Ascending aorta (tissue), 2 donors: ENCODE measurements at regions not wholly inside any gene's neighbourhood (a gene's known extent, or its start where the extent isn't known, plus 50 kb on each side); places are given as distances from the start of the nearest gene placed in this dataset.
A peak's percentile ranks its signal among the peaks of the same experiment; 100 is the strongest.

Experiments used
- DNase-seq, 2 donors: peaks; one replicate each; pipeline ENCODE4 v3.0.0-alpha.2; 2019; ENCODE audit warnings: low spot score in 2 of 2
- H3K27ac ChIP-seq, 2 donors: fragments of 200-600 bp; sonication (generic); one replicate each; pipeline ENCODE4 v1.5.1; 2016 to 2017; ENCODE audit warnings: mild to moderate bottlenecking in 1 of 2
- H3K27me3 ChIP-seq: fragments of 200-600 bp; sonication (generic); one replicate; pipeline ENCODE4 v1.5.1; 2017
- H3K36me3 ChIP-seq, 2 donors: fragments of 200-600 bp; sonication (generic); one replicate each; pipeline ENCODE4 v1.5.1; 2016
- H3K4me1 ChIP-seq, 2 donors: fragments of 200-600 bp; sonication (generic); one replicate each; pipeline ENCODE4 v1.5.1; 2016 to 2017; ENCODE audit warnings: mild to moderate bottlenecking in 1 of 2
- H3K4me3 ChIP-seq, 2 donors: fragments of 200-600 bp; sonication (generic); one replicate each; pipeline ENCODE4 v1.5.1; 2016 to 2017; ENCODE audit warnings: mild to moderate bottlenecking in 1 of 2
- H3K9me3 ChIP-seq, 2 donors: fragments of 200-600 bp; sonication (generic); one replicate each; pipeline ENCODE4 v1.5.1; 2016
- CTCF ChIP-seq, 3 experiments: fragments of 200-600 bp in 2 of 3; fragments of 450-650 bp in 1 of 3; sonication (generic) in 2 of 3; IDR thresholded peaks; one replicate each; pipeline ENCODE4 v1.5.1; 2016 to 2019; ENCODE audit warnings: antibody characterized with exemption in 3 of 3, mild to moderate bottlenecking in 1 of 3, moderate library complexity in 1 of 3
- intact Hi-C: fragments of 100-400 bp; cut with DNase I; formaldehyde crosslinking; loops from one replicate; pipeline ENCODE4 v1.15.1; 2023

GRCh38 chr16:73879621-73880020, 417.0 kb upstream of the PSMD7 start:
- Histone ChIP-seq H3K27me3 (no peaks in the 10 kb centered on the region), H3K9me3 (no peaks in the 10 kb centered on the region), H3K36me3 (no peaks in the 10 kb centered on the region), H3K4me1 (no peaks in the 10 kb centered on the region), H3K4me3 (no peak overlapping the region), H3K27ac (no peak overlapping the region)
- no peak for TF ChIP-seq CTCF (IDR thresholded peaks at IDR 0.05)
- DNase-seq, result no peak
- intact Hi-C loops, result loop anchor here (5.0 kb wide), 1 partner anchor 1377 kb away; no protein-coding TSS in a partner anchor

GRCh38 chr16:73878611-73879010, 418.0 kb upstream of the PSMD7 start:
- Histone ChIP-seq H3K9me3 (no peaks in the 10 kb centered on the region), H3K27ac (no peak overlapping the region), H3K4me1 (no peaks in the 10 kb centered on the region), H3K27me3 (no peaks in the 10 kb centered on the region), H3K36me3 (no peaks in the 10 kb centered on the region), H3K4me3 (no peak overlapping the region)
- no peak for DNase-seq
- TF ChIP-seq CTCF (IDR thresholded peaks at IDR 0.05), result peak; percentile 56 to 74 (median 69)
- intact Hi-C loops, result loop anchor here (1.0 to 5.0 kb wide), 2 partner anchors 313 to 1376 kb away; no protein-coding TSS in a partner anchor

- H3K36me3 ChIP-seq, result no peaks in the 10 kb centered on the region
- H3K27me3 ChIP-seq, result no peaks in the 10 kb centered on the region
- no peak for DNase-seq
- no peak for TF ChIP-seq CTCF (IDR thresholded peaks at IDR 0.05)
- no peaks in the 10 kb centered on the region for H3K9me3 ChIP-seq
- no peak overlapping the region for H3K27ac ChIP-seq
- intact Hi-C loops, result loop anchor here (5.0 kb wide), 1 partner anchor 1375 kb away; no protein-coding TSS in a partner anchor
- no peaks in the 10 kb centered on the region for H3K4me1 ChIP-seq
- H3K4me3 ChIP-seq, result no peak overlapping the region
Observed at GRCh38 chr16:73877150-73877549, 419.5 kb upstream of the PSMD7 start.

GRCh38 chr16:73875996-73876690, 420.5 kb upstream of the PSMD7 start:
- no peak for TF ChIP-seq CTCF (IDR thresholded peaks at IDR 0.05)
- H3K27ac ChIP-seq, result no peak overlapping the region
- intact Hi-C loops, result loop anchor here (5.0 kb wide), 1 partner anchor 1374 kb away; no protein-coding TSS in a partner anchor

GRCh38 chr16:73874324-73874723, 422.3 kb upstream of the PSMD7 start:
- no peaks in the 10 kb centered on the region for H3K27me3 ChIP-seq
- no peaks in the 10 kb centered on the region for H3K9me3 ChIP-seq
- no peak for TF ChIP-seq CTCF (IDR thresholded peaks at IDR 0.05)
- DNase-seq, result no peak
- H3K27ac ChIP-seq, result no peak overlapping the region
- H3K4me1 ChIP-seq, result no peaks in the 10 kb centered on the region
- intact Hi-C loops, result no loop called here
- H3K4me3 ChIP-seq, result no peak overlapping the region
- no peaks in the 10 kb centered on the region for H3K36me3 ChIP-seq

More at GRCh38 chr16:73875996-73876690, 420.5 kb upstream of the PSMD7 start:
- H3K9me3 ChIP-seq, result no peaks in the 10 kb centered on the region
- H3K4me1 ChIP-seq, result no peaks in the 10 kb centered on the region
- no peaks in the 10 kb centered on the region for H3K36me3 ChIP-seq
- no peaks in the 10 kb centered on the region for H3K27me3 ChIP-seq
- no peak for DNase-seq
- no peak overlapping the region for H3K4me3 ChIP-seq
